Parathyroid adenoma (tissue), 2 donors: ENCODE measurements at regions not wholly inside any gene's neighbourhood (a gene's known extent, or its start where the extent isn't known, plus 50 kb on each side); places are given as distances from the start of the nearest gene placed in this dataset.

Source experiments
- H2AFZ ChIP-seq: fragments of 300-600 bp; sonication (generic); one replicate; pipeline ENCODE4 v1.7.0; 2017; ENCODE audit warnings: antibody characterized with exemption, mild to moderate bottlenecking
- H3K27ac ChIP-seq: fragments of 300-600 bp; sonication (generic); one replicate; pipeline ENCODE4 v1.7.0; 2017
- H3K27me3 ChIP-seq: fragments of 300-600 bp; sonication (generic); one replicate; pipeline ENCODE4 v1.7.0; 2017; ENCODE audit warnings: low read length; ENCODE audit not compliant: control insufficient read depth, insufficient read depth
- H3K36me3 ChIP-seq: fragments of 300-600 bp; sonication (generic); one replicate; pipeline ENCODE4 v1.7.0; 2017; ENCODE audit warnings: low read length; ENCODE audit not compliant: control insufficient read depth, insufficient read depth
- H3K4me1 ChIP-seq: fragments of 300-600 bp; sonication (generic); one replicate; pipeline ENCODE4 v1.7.0; 2017; ENCODE audit warnings: control low read depth
- H3K4me2 ChIP-seq: fragments of 300-600 bp; sonication (generic); one replicate; pipeline ENCODE4 v1.7.0; 2017; ENCODE audit warnings: low read length
- H3K4me3 ChIP-seq: fragments of 300-600 bp; sonication (generic); one replicate; pipeline ENCODE4 v1.7.0; 2017; ENCODE audit warnings: low read depth, low read length
- H3K79me2 ChIP-seq: fragments of 300-600 bp; sonication (generic); one replicate; pipeline ENCODE4 v1.7.0; 2017; ENCODE audit warnings: control low read depth
- H3K9ac ChIP-seq: fragments of 300-600 bp; sonication (generic); one replicate; pipeline ENCODE4 v1.7.0; 2017; ENCODE audit warnings: mild to moderate bottlenecking
- H3K9me3 ChIP-seq: fragments of 300-600 bp; sonication (generic); one replicate; pipeline ENCODE4 v1.7.0; 2017; ENCODE audit warnings: low read length; ENCODE audit not compliant: control insufficient read depth
- CTCF ChIP-seq: fragments of 300-600 bp; sonication (generic); IDR thresholded peaks from one replicate; pipeline ENCODE4 v1.7.0; 2017; ENCODE audit warnings: antibody characterized with exemption, mild to moderate bottlenecking
- donor health status: primary hyperparathyroidism.

GRCh38 chr9:82457891-82458290, 469.3 kb downstream of the SPATA31D1 start:
- Histone ChIP-seq H3K27ac (no peak overlapping the region), H3K4me3 (no peak overlapping the region), H3K9me3 (no peaks in the 10 kb centered on the region), H2AFZ (no peak overlapping the region), H3K36me3 (no peaks in the 10 kb centered on the region), H3K79me2 (no peaks in the 10 kb centered on the region), H3K27me3 (no peaks in the 10 kb centered on the region), H3K9ac (no peak overlapping the region), H3K4me1 (no peaks in the 10 kb centered on the region), H3K4me2 (no peak overlapping the region)
- TF ChIP-seq CTCF, result no peak

GRCh38 chr9:82458296-82458695, 469.7 kb downstream of the SPATA31D1 start:
- H3K79me2 ChIP-seq, result no peaks in the 10 kb centered on the region
- no peak overlapping the region for H2AFZ ChIP-seq
- TF ChIP-seq CTCF, result no peak
- H3K27me3 ChIP-seq, result no peaks in the 10 kb centered on the region
- H3K9ac ChIP-seq, result no peak overlapping the region
- no peak overlapping the region for H3K27ac ChIP-seq
- H3K9me3 ChIP-seq, result no peaks in the 10 kb centered on the region
- no peaks in the 10 kb centered on the region for H3K36me3 ChIP-seq
- H3K4me1 ChIP-seq, result no peaks in the 10 kb centered on the region
- H3K4me3 ChIP-seq, result no peak overlapping the region
- H3K4me2 ChIP-seq, result no peak overlapping the region

GRCh38 chr9:82466616-82467260, 478.2 kb downstream of the SPATA31D1 start:
- Histone ChIP-seq H3K4me3 (no peak overlapping the region), H3K9ac (no peak overlapping the region)

GRCh38 chr9:82467436-82467835, 478.9 kb downstream of the SPATA31D1 start:
- Histone ChIP-seq H3K36me3 (no peaks in the 10 kb centered on the region), H3K4me3 (no peak overlapping the region), H3K27me3 (no peaks in the 10 kb centered on the region), H3K79me2 (no peaks in the 10 kb centered on the region), H3K27ac (no peak overlapping the region), H3K4me1 (no peaks in the 10 kb centered on the region), H2AFZ (no peak overlapping the region), H3K9ac (no peak overlapping the region), H3K4me2 (no peak overlapping the region), H3K9me3 (no peaks in the 10 kb centered on the region)
- TF ChIP-seq CTCF, result no peak

More at GRCh38 chr9:82466616-82467260, 478.2 kb downstream of the SPATA31D1 start:
- no peaks in the 10 kb centered on the region for H3K36me3 ChIP-seq
- no peak overlapping the region for H3K4me2 ChIP-seq
- no peaks in the 10 kb centered on the region for H3K27me3 ChIP-seq
- H3K27ac ChIP-seq, result no peak overlapping the region
- no peak for TF ChIP-seq CTCF
- H3K9me3 ChIP-seq, result no peaks in the 10 kb centered on the region
- H3K79me2 ChIP-seq, result no peaks in the 10 kb centered on the region
- H2AFZ ChIP-seq, result no peak overlapping the region
- no peaks in the 10 kb centered on the region for H3K4me1 ChIP-seq

GRCh38 chr9:82474235-82474634, 485.7 kb downstream of the SPATA31D1 start:
- Histone ChIP-seq H3K27ac (no peak overlapping the region), H3K79me2 (no peaks in the 10 kb centered on the region), H3K4me1 (no peaks in the 10 kb centered on the region), H3K4me3 (no peak overlapping the region), H3K9ac (no peak overlapping the region), H2AFZ (no peak overlapping the region), H3K36me3 (no peaks in the 10 kb centered on the region), H3K27me3 (no peaks in the 10 kb centered on the region), H3K4me2 (no peak overlapping the region), H3K9me3 (no peaks in the 10 kb centered on the region)
- TF ChIP-seq CTCF, result no peak
